Daoy (cell line): ENCODE measurements at regions not wholly inside any gene's neighbourhood (a gene's known extent, or its start where the extent isn't known, plus 50 kb on each side); places are given as distances from the start of the nearest gene placed in this dataset.

Experiments used
- DNase-seq: peaks from one replicate; pipeline ENCODE4 v3.0.0-alpha.2; 2015; ENCODE audit warnings: low read depth

- DNase-seq, result peak; percentile 18
These were observed 54.5 kb upstream of the HTR4 start for GRCh38 chr5:148708854-148709253.

GRCh38 chr5:148711961-148712360, 57.6 kb upstream of the HTR4 start:
- no peak for DNase-seq

- no peak for DNase-seq
These were observed 59.6 kb upstream of the HTR4 start for GRCh38 chr5:148713735-148714508.

- DNase-seq, result no peak
These were observed 62.4 kb upstream of the HTR4 start for GRCh38 chr5:148716716-148717115.

GRCh38 chr5:148717668-148718067, 63.3 kb upstream of the HTR4 start:
- DNase-seq, result no peak

GRCh38 chr5:148719605-148720004, 65.3 kb upstream of the HTR4 start:
- DNase-seq, result no peak

- DNase-seq, result no peak
These were observed 65.9 kb upstream of the HTR4 start for GRCh38 chr5:148720257-148720656.

- no peak for DNase-seq
These were observed 68.8 kb upstream of the HTR4 start for GRCh38 chr5:148723143-148723542.

- no peak for DNase-seq
These were observed 71.3 kb upstream of the HTR4 start for GRCh38 chr5:148725675-148726074.

GRCh38 chr5:148729182-148729581, 74.9 kb upstream of the HTR4 start:
- peak; percentile 11 for DNase-seq

GRCh38 chr5:148730270-148730669, 75.9 kb upstream of the HTR4 start:
- peak; percentile 53 for DNase-seq

GRCh38 chr5:148730942-148731898, 76.9 kb upstream of the HTR4 start:
- DNase-seq, result peak; percentile 84

GRCh38 chr5:148732692-148733091, 78.4 kb upstream of the HTR4 start:
- DNase-seq, result no peak

- peak; percentile 80 for DNase-seq
These were observed 79.5 kb upstream of the HTR4 start for GRCh38 chr5:148733601-148734438.

GRCh38 chr5:148734518-148734917, 80.2 kb upstream of the HTR4 start:
- DNase-seq, result no peak

GRCh38 chr5:148735301-148735835, 81.0 kb upstream of the HTR4 start:
- DNase-seq, result peak; percentile 25

- no peak for DNase-seq
These were observed 84.7 kb upstream of the HTR4 start for GRCh38 chr5:148739023-148739422.

GRCh38 chr5:148739524-148739923, 85.2 kb upstream of the HTR4 start:
- peak; percentile 52 for DNase-seq

GRCh38 chr5:148740079-148740858, 85.9 kb upstream of the HTR4 start:
- no peak for DNase-seq

GRCh38 chr5:148740966-148741742, 85.3 kb upstream of the ADRB2 start:
- DNase-seq, result peak; percentile 53
